Transverse colon (tissue), 4 donors: ENCODE measurements at regions not wholly inside any gene's neighbourhood (a gene's known extent, or its start where the extent isn't known, plus 50 kb on each side); places are given as distances from the start of the nearest gene placed in this dataset.

Experiments
- POLR2A ChIP-seq: fragments of 450-650 bp; IDR thresholded peaks from one replicate; pipeline ENCODE4 v1.6.1; 2016; ENCODE audit warnings: antibody characterized with exemption, mild to moderate bottlenecking, moderate library complexity
- POLR2AphosphoS5 ChIP-seq, 3 donors: sonication (generic); formaldehyde crosslinking; IDR thresholded peaks; one replicate each; pipeline ENCODE4 v1.6.1; 2016; ENCODE audit warnings: antibody characterized with exemption in 3 of 3
- TF ChIP-seq, protein P1 (sequence below), 5 experiments: fragments of 200-600 bp in 3 of 5; fragments of 450-650 bp in 2 of 5; sonication (generic) in 3 of 5; IDR thresholded peaks; 1 replicate in 2 of 5; 2 replicates in 3 of 5; pipeline ENCODE4 v1.5.1; 2016 to 2017; ENCODE audit warnings: antibody characterized with exemption in 5 of 5, inconsistent platforms in 3 of 5, mild to moderate bottlenecking in 2 of 5, moderate library complexity in 1 of 5

DNA sequence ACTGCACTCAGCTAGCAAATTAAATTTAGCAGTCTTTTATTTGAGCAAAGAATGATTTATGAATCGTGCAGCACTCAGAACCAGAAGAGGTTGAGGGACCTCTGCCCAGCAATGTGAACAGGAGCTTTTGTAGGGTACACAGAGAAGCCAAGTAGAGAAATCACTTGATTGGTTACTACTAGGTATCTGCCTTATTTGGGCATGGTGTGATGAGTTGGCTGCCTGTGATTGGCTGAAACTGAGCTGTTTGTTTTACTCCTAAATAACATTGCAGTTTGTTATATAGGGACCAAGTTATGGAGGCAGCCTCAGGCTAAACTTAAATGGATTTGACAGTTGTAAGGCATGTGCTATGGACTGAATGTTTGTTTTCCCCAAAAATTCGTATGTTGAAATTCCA, 122.5 kb downstream of the RDH14 start:
- TF ChIP-seq, protein P1, sequence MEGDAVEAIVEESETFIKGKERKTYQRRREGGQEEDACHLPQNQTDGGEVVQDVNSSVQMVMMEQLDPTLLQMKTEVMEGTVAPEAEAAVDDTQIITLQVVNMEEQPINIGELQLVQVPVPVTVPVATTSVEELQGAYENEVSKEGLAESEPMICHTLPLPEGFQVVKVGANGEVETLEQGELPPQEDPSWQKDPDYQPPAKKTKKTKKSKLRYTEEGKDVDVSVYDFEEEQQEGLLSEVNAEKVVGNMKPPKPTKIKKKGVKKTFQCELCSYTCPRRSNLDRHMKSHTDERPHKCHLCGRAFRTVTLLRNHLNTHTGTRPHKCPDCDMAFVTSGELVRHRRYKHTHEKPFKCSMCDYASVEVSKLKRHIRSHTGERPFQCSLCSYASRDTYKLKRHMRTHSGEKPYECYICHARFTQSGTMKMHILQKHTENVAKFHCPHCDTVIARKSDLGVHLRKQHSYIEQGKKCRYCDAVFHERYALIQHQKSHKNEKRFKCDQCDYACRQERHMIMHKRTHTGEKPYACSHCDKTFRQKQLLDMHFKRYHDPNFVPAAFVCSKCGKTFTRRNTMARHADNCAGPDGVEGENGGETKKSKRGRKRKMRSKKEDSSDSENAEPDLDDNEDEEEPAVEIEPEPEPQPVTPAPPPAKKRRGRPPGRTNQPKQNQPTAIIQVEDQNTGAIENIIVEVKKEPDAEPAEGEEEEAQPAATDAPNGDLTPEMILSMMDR (IDR thresholded peaks at IDR 0.05), result no peak
- TF ChIP-seq POLR2A (no peak), POLR2AphosphoS5 (IDR thresholded peaks at IDR 0.05) (no peak)
